Naive thymus-derived CD4-positive, alpha-beta T cell (primary cell): ENCODE measurements at regions not wholly inside any gene's neighbourhood (a gene's known extent, or its start where the extent isn't known, plus 50 kb on each side); places are given as distances from the start of the nearest gene placed in this dataset.

Experiments
- ATAC-seq: fragments of 150-1000 bp; cut with Tn5 transposase; 2 replicates; pipeline ENCODE4 v1.10.0; 2021; ENCODE audit warnings: mild to moderate bottlenecking, moderate library complexity
- CTCF ChIA-PET: fragments of 350-600 bp; sonication (Branson Sonifier 250); formaldehyde crosslinking; loops from one replicate; lab custom pipeline; 2021; ENCODE audit warnings: antibody characterized with exemption; lab: Charles Lee
- POLR2A ChIA-PET: fragments of 350-600 bp; sonication (Branson Sonifier 250); formaldehyde crosslinking; loops from one replicate; lab custom pipeline; 2021; ENCODE audit warnings: antibody characterized with exemption, inconsistent platforms; lab: Charles Lee
- DNase-seq, 9 donors: peaks; one replicate each; pipeline versions ENCODE4 v3.0.0 to v3.0.0-alpha.2; 2020 to 2022; ENCODE audit warnings: mixed read lengths in 1 of 9
- H3K27ac ChIP-seq: one replicate; pipeline ENCODE4 v1.7.0; 2013; ENCODE audit warnings: mild to moderate bottlenecking, low read depth, low read length, moderate library complexity
- H3K27me3 ChIP-seq, 2 donors: one replicate each; pipeline ENCODE4 v1.7.0; 2013; ENCODE audit warnings: low read length in 2 of 2, mild to moderate bottlenecking in 2 of 2, moderate library complexity in 2 of 2; ENCODE audit not compliant: control insufficient read depth in 2 of 2, insufficient read depth in 2 of 2
- H3K36me3 ChIP-seq, 3 experiments: 1 replicate in 2 of 3; 2 replicates in 1 of 3; pipeline ENCODE4 v1.7.0; 2013; ENCODE audit warnings: low read length in 3 of 3, mild to moderate bottlenecking in 3 of 3, moderate library complexity in 1 of 3; ENCODE audit not compliant: insufficient read depth in 3 of 3, control insufficient read depth in 2 of 3
- H3K4me1 ChIP-seq, 2 donors: one replicate each; pipeline ENCODE4 v1.7.0; 2013; ENCODE audit warnings: low read length in 2 of 2, mild to moderate bottlenecking in 2 of 2, moderate library complexity in 1 of 2; ENCODE audit not compliant: control insufficient read depth in 2 of 2, insufficient read depth in 2 of 2
- H3K4me3 ChIP-seq: 2 replicates; pipeline ENCODE4 v1.7.0; 2013; ENCODE audit warnings: mild to moderate bottlenecking, low read length
- H3K9me3 ChIP-seq, 3 experiments: 1 replicate in 2 of 3; 2 replicates in 1 of 3; pipeline ENCODE4 v1.7.0; 2013; ENCODE audit warnings: low read length in 3 of 3; ENCODE audit not compliant: control insufficient read depth in 2 of 3
- H3K27ac Mint-ChIP-seq, 9 donors: one replicate each; pipeline ENCODE4 v1.8.0; 2020 to 2022; ENCODE audit warnings: mixed read lengths in 9 of 9, mild to moderate bottlenecking in 8 of 9, moderate library complexity in 5 of 9, inconsistent platforms in 2 of 9
- H3K27me3 Mint-ChIP-seq, 5 donors: one replicate each; pipeline ENCODE4 v1.8.0; 2021 to 2022; ENCODE audit warnings: mixed read lengths in 5 of 5, mild to moderate bottlenecking in 1 of 5
- H3K36me3 Mint-ChIP-seq, 5 donors: one replicate each; pipeline ENCODE4 v1.8.0; 2020 to 2022; ENCODE audit warnings: mixed read lengths in 5 of 5, mild to moderate bottlenecking in 3 of 5, inconsistent platforms in 1 of 5
- H3K4me1 Mint-ChIP-seq, 7 donors: one replicate each; pipeline ENCODE4 v1.8.0; 2020 to 2022; ENCODE audit warnings: mixed read lengths in 7 of 7, mild to moderate bottlenecking in 3 of 7, inconsistent platforms in 1 of 7
- H3K4me3 Mint-ChIP-seq, 10 donors: one replicate each; pipeline ENCODE4 v1.8.0; 2020 to 2022; ENCODE audit warnings: mild to moderate bottlenecking in 10 of 10, mixed read lengths in 10 of 10, moderate library complexity in 6 of 10, inconsistent platforms in 2 of 10
- H3K9me3 Mint-ChIP-seq, 11 donors: one replicate each; pipeline ENCODE4 v1.8.0; 2020 to 2022; ENCODE audit warnings: mixed read lengths in 11 of 11, mild to moderate bottlenecking in 4 of 11, inconsistent platforms in 1 of 11, moderate library complexity in 1 of 11
- intact Hi-C, 2 donors: fragments of 100-400 bp; cut with micrococcal nuclease; formaldehyde crosslinking; loops; one replicate each; pipeline ENCODE4 v1.15.1; 2023

GRCh38 chr5:30752015-30752414, 441.5 kb upstream of the CDH6 start:
- no peaks in the 10 kb centered on the region for H3K36me3 Mint-ChIP-seq
- H3K4me1 ChIP-seq: no peaks in the 10 kb centered on the region
- no peak overlapping the region for H3K27ac ChIP-seq
- H3K9me3 ChIP-seq: no peaks in the 10 kb centered on the region
- H3K27me3 ChIP-seq: no peaks in the 10 kb centered on the region
- DNase-seq (no peak), ATAC-seq (no peak)
- ChIA-PET CTCF (no interaction called here), POLR2A (no interaction called here)
- no peak overlapping the region for H3K4me3 ChIP-seq
- no peak overlapping the region for H3K27ac Mint-ChIP-seq
- no peaks in the 10 kb centered on the region for H3K27me3 Mint-ChIP-seq
- intact Hi-C loops: no loop called here
- peaks cover 0 to 18% (median 6%) of the 10 kb centered on the region in 11 donors for H3K9me3 Mint-ChIP-seq
- no peak overlapping the region for H3K4me3 Mint-ChIP-seq
- H3K4me1 Mint-ChIP-seq: no peaks in the 10 kb centered on the region
- H3K36me3 ChIP-seq: no peaks in the 10 kb centered on the region

- no peak overlapping the region for H3K4me3 Mint-ChIP-seq
- H3K4me1 Mint-ChIP-seq: no peaks in the 10 kb centered on the region
- H3K4me1 ChIP-seq: no peaks in the 10 kb centered on the region
- no peak overlapping the region for H3K27ac Mint-ChIP-seq
- no peak overlapping the region for H3K27ac ChIP-seq
- peaks cover 0 to 17% (median 5%) of the 10 kb centered on the region in 11 donors for H3K9me3 Mint-ChIP-seq
- ATAC-seq (no peak), DNase-seq (no peak)
- no peaks in the 10 kb centered on the region for H3K36me3 ChIP-seq
- no peaks in the 10 kb centered on the region for H3K27me3 ChIP-seq
- ChIA-PET CTCF (no interaction called here), POLR2A (no interaction called here)
- no peaks in the 10 kb centered on the region for H3K36me3 Mint-ChIP-seq
- intact Hi-C loops: no loop called here
- no peaks in the 10 kb centered on the region for H3K9me3 ChIP-seq
- H3K4me3 ChIP-seq: no peak overlapping the region
- no peaks in the 10 kb centered on the region for H3K27me3 Mint-ChIP-seq
These were observed 443.5 kb upstream of the CDH6 start for GRCh38 chr5:30749971-30750370.

GRCh38 chr5:30747412-30747811, 446.1 kb upstream of the CDH6 start:
- POLR2A ChIA-PET: no interaction called here
- Mint-ChIP-seq H3K4me1 (no peaks in the 10 kb centered on the region), H3K4me3 (no peak overlapping the region), H3K27me3 (no peaks in the 10 kb centered on the region), H3K9me3 (peaks cover 0 to 14% (median 5%) of the 10 kb centered on the region in 11 donors), H3K27ac (no peak overlapping the region), H3K36me3 (no peaks in the 10 kb centered on the region)
- H3K4me3 ChIP-seq: no peak overlapping the region
- intact Hi-C loops: no loop called here
- H3K27ac ChIP-seq: no peak overlapping the region
- H3K4me1 ChIP-seq: no peaks in the 10 kb centered on the region
- no peak for DNase-seq
- CTCF ChIA-PET: no interaction called here
- ATAC-seq: no peak
- no peaks in the 10 kb centered on the region for H3K9me3 ChIP-seq
- no peaks in the 10 kb centered on the region for H3K27me3 ChIP-seq
- no peaks in the 10 kb centered on the region for H3K36me3 ChIP-seq

GRCh38 chr5:30736669-30737068, 456.8 kb upstream of the CDH6 start:
- no peaks in the 10 kb centered on the region for H3K36me3 Mint-ChIP-seq
- no peak for ATAC-seq

GRCh38 chr5:30734118-30734517, 459.4 kb upstream of the CDH6 start:
- Mint-ChIP-seq H3K9me3 (peaks cover 1 to 21% (median 5%) of the 10 kb centered on the region in 11 donors), H3K27ac (no peak overlapping the region), H3K27me3 (no peaks in the 10 kb centered on the region), H3K4me1 (no peaks in the 10 kb centered on the region), H3K4me3 (no peak overlapping the region), H3K36me3 (no peaks in the 10 kb centered on the region)
- Histone ChIP-seq H3K4me3 (no peak overlapping the region), H3K27ac (no peak overlapping the region), H3K4me1 (no peaks in the 10 kb centered on the region), H3K9me3 (no peaks in the 10 kb centered on the region), H3K27me3 (no peaks in the 10 kb centered on the region), H3K36me3 (no peaks in the 10 kb centered on the region)
- ChIA-PET CTCF (no interaction called here), POLR2A (no interaction called here)
- DNase-seq (no peak), ATAC-seq (no peak)
- intact Hi-C loops: no loop called here

More at GRCh38 chr5:30736669-30737068, 456.8 kb upstream of the CDH6 start:
- no peak overlapping the region for H3K27ac ChIP-seq
- CTCF ChIA-PET: no interaction called here
- H3K27me3 ChIP-seq: no peaks in the 10 kb centered on the region
- no peak for DNase-seq
- no peaks in the 10 kb centered on the region for H3K27me3 Mint-ChIP-seq
- no peak overlapping the region for H3K4me3 ChIP-seq
- H3K27ac Mint-ChIP-seq: no peak overlapping the region
- no peaks in the 10 kb centered on the region for H3K9me3 ChIP-seq
- POLR2A ChIA-PET: no interaction called here
- no peaks in the 10 kb centered on the region for H3K4me1 Mint-ChIP-seq
- H3K4me1 ChIP-seq: no peaks in the 10 kb centered on the region
- H3K36me3 ChIP-seq: no peaks in the 10 kb centered on the region
- peaks cover 0 to 18% (median 5%) of the 10 kb centered on the region in 11 donors for H3K9me3 Mint-ChIP-seq
- intact Hi-C loops: no loop called here
- no peak overlapping the region for H3K4me3 Mint-ChIP-seq

- Histone ChIP-seq H3K27ac (no peak overlapping the region), H3K36me3 (no peaks in the 10 kb centered on the region), H3K4me3 (no peak overlapping the region), H3K27me3 (no peaks in the 10 kb centered on the region), H3K9me3 (peaks cover 0 to 5% (median 0%) of the 10 kb centered on the region in 3 experiments), H3K4me1 (no peaks in the 10 kb centered on the region)
- no peaks in the 10 kb centered on the region for H3K27me3 Mint-ChIP-seq
- intact Hi-C loops: no loop called here
- ChIA-PET CTCF (no interaction called here), POLR2A (no interaction called here)
- ATAC-seq: no peak
- peaks cover 0 to 22% (median 13%) of the 10 kb centered on the region in 11 donors for H3K9me3 Mint-ChIP-seq
- no peaks in the 10 kb centered on the region for H3K4me1 Mint-ChIP-seq
- H3K27ac Mint-ChIP-seq: no peak overlapping the region
- DNase-seq: no peak
- no peak overlapping the region for H3K4me3 Mint-ChIP-seq
- no peaks in the 10 kb centered on the region for H3K36me3 Mint-ChIP-seq
These were observed 468.4 kb upstream of the CDH6 start for GRCh38 chr5:30725073-30725472.

- Histone ChIP-seq H3K27me3 (no peaks in the 10 kb centered on the region), H3K36me3 (no peaks in the 10 kb centered on the region), H3K27ac (no peak overlapping the region), H3K9me3 (peaks cover 0 to 6% (median 0%) of the 10 kb centered on the region in 3 experiments), H3K4me3 (no peak overlapping the region), H3K4me1 (no peaks in the 10 kb centered on the region)
- ChIA-PET POLR2A (no interaction called here), CTCF (no interaction called here)
- no peak for DNase-seq
- no peak overlapping the region for H3K27ac Mint-ChIP-seq
- H3K4me1 Mint-ChIP-seq: no peaks in the 10 kb centered on the region
- H3K9me3 Mint-ChIP-seq: peaks cover 1 to 53% (median 16%) of the 10 kb centered on the region in 11 donors
- ATAC-seq: no peak
- no peaks in the 10 kb centered on the region for H3K27me3 Mint-ChIP-seq
- intact Hi-C loops: no loop called here
- H3K4me3 Mint-ChIP-seq: no peak overlapping the region
- no peaks in the 10 kb centered on the region for H3K36me3 Mint-ChIP-seq
These were observed 495.3 kb upstream of the CDH6 start for GRCh38 chr5:30698217-30698616.
